ENCODE measurements at regions not wholly inside any gene's neighbourhood (a gene's known extent, or its start where the extent isn't known, plus 50 kb on each side); places are given as distances from the start of the nearest gene placed in this dataset.

GRCh38 chr3:72412340-72412956, 435.8 kb downstream of the SHQ1 start:
- Mint-ChIP-seq H3K4me3 (ENCODE audit: unreplicated experiment) (no peak overlapping the region), H3K27ac (ENCODE audit: unreplicated experiment) (no peak overlapping the region), H3K4me1 (ENCODE audit: unreplicated experiment) (peaks cover 60% of the 10 kb centered on the region), H3K36me3 (ENCODE audit: unreplicated experiment) (no peaks in the 10 kb centered on the region), H3K9me3 (ENCODE audit: unreplicated experiment) (no peaks in the 10 kb centered on the region), H3K27me3 (ENCODE audit: unreplicated experiment) (no peaks in the 10 kb centered on the region)
- no peak for TF ChIP-seq CTCF (IDR thresholded peaks at IDR 0.05)
- no peak for DNase-seq (ENCODE audit: extremely low spot score, unreplicated experiment)

GRCh38 chr3:72411843-72412242, 436.4 kb downstream of the SHQ1 start:
- Mint-ChIP-seq H3K27ac (ENCODE audit: unreplicated experiment) (no peak overlapping the region), H3K27me3 (ENCODE audit: unreplicated experiment) (no peaks in the 10 kb centered on the region), H3K36me3 (ENCODE audit: unreplicated experiment) (no peaks in the 10 kb centered on the region), H3K9me3 (ENCODE audit: unreplicated experiment) (no peaks in the 10 kb centered on the region), H3K4me1 (ENCODE audit: unreplicated experiment) (peaks cover 60% of the 10 kb centered on the region), H3K4me3 (ENCODE audit: unreplicated experiment) (no peak overlapping the region)
- TF ChIP-seq CTCF (IDR thresholded peaks at IDR 0.05), result no peak
- no peak for DNase-seq (ENCODE audit: extremely low spot score, unreplicated experiment)

DNA sequence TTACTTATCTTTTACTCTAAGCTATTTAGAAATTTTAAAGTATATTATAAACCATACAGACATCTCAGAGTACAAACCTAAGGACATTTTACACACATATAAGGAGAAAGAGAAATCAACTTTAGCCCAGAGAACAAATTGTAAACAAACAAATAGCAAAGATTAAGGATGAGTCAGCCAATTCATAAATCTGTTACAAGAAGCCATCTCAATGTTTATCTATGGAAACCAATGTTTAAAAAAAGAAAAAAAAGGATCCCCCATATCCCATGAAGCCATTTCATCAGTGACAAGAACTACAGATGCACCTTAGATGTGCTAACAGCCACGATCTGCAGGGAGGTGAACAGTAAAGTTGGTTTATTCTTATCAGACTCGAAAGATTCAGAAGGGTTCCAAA, 437.1 kb downstream of the SHQ1 start:
- Mint-ChIP-seq H3K27ac (ENCODE audit: unreplicated experiment) (no peak overlapping the region), H3K27me3 (ENCODE audit: unreplicated experiment) (no peaks in the 10 kb centered on the region), H3K4me3 (ENCODE audit: unreplicated experiment) (no peak overlapping the region), H3K9me3 (ENCODE audit: unreplicated experiment) (no peaks in the 10 kb centered on the region), H3K36me3 (ENCODE audit: unreplicated experiment) (no peaks in the 10 kb centered on the region), H3K4me1 (ENCODE audit: unreplicated experiment) (peaks cover 62% of the 10 kb centered on the region)
- DNase-seq (ENCODE audit: extremely low spot score, unreplicated experiment), result no peak
- no peak for TF ChIP-seq CTCF (IDR thresholded peaks at IDR 0.05)

GRCh38 chr3:72408983-72409779, 439.1 kb downstream of the SHQ1 start:
- no peaks in the 10 kb centered on the region for H3K36me3 Mint-ChIP-seq (ENCODE audit: unreplicated experiment)
- no peaks in the 10 kb centered on the region for H3K9me3 Mint-ChIP-seq (ENCODE audit: unreplicated experiment)
- peaks cover 73% of the 10 kb centered on the region for H3K4me1 Mint-ChIP-seq (ENCODE audit: unreplicated experiment)

More at GRCh38 chr3:72408983-72409779, 439.1 kb downstream of the SHQ1 start:
- Mint-ChIP-seq H3K27me3 (ENCODE audit: unreplicated experiment) (no peaks in the 10 kb centered on the region), H3K27ac (ENCODE audit: unreplicated experiment) (no peak overlapping the region), H3K4me3 (ENCODE audit: unreplicated experiment) (no peak overlapping the region)
- DNase-seq (ENCODE audit: extremely low spot score, unreplicated experiment), result no peak
- no peak for TF ChIP-seq CTCF (IDR thresholded peaks at IDR 0.05)

All from osteocyte (in vitro differentiated cells).